ENCODE measurements at regions not wholly inside any gene's neighbourhood (a gene's known extent, or its start where the extent isn't known, plus 50 kb on each side); places are given as distances from the start of the nearest gene placed in this dataset.

- TF ChIP-seq HOXA7 (CRISPR knock-in tag; IDR thresholded peaks at IDR 0.05), result no peak
- no peak for TF ChIP-seq ZC3H11A (IDR thresholded peaks at IDR 0.05)
- no peak for TF ChIP-seq HMGXB4 (CRISPR knock-in tag; IDR thresholded peaks at IDR 0.05; ENCODE audit: borderline replicate concordance)
- TF ChIP-seq, protein P1, sequence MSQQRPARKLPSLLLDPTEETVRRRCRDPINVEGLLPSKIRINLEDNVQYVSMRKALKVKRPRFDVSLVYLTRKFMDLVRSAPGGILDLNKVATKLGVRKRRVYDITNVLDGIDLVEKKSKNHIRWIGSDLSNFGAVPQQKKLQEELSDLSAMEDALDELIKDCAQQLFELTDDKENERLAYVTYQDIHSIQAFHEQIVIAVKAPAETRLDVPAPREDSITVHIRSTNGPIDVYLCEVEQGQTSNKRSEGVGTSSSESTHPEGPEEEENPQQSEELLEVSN (IDR thresholded peaks at IDR 0.05; ENCODE audit: borderline replicate concordance, low read depth), result no peak
- no peak for TF ChIP-seq FOSB (CRISPR knock-in tag; IDR thresholded peaks at IDR 0.05)
- no peak for TF ChIP-seq ESRRA (IDR thresholded peaks at IDR 0.05; ENCODE audit: borderline replicate concordance, low read length)
- TF ChIP-seq HEYL (CRISPR knock-in tag; IDR thresholded peaks at IDR 0.05), result no peak
- TF ChIP-seq RNF2 (IDR thresholded peaks at IDR 0.05; ENCODE audit: borderline replicate concordance, low read depth), result no peak
- TF ChIP-seq, protein P2, sequence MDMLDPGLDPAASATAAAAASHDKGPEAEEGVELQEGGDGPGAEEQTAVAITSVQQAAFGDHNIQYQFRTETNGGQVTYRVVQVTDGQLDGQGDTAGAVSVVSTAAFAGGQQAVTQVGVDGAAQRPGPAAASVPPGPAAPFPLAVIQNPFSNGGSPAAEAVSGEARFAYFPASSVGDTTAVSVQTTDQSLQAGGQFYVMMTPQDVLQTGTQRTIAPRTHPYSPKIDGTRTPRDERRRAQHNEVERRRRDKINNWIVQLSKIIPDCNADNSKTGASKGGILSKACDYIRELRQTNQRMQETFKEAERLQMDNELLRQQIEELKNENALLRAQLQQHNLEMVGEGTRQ (IDR thresholded peaks at IDR 0.05), result no peak
- no peak for TF ChIP-seq CHD2 (IDR thresholded peaks at IDR 0.05; ENCODE audit: low read length, partially characterized antibody)
- no peak for TF ChIP-seq ZFP36 (IDR thresholded peaks at IDR 0.05; ENCODE audit: borderline replicate concordance, partially characterized antibody)
- no peak for TF ChIP-seq NPAS2 (CRISPR knock-in tag; IDR thresholded peaks at IDR 0.05; ENCODE audit: borderline replicate concordance)
- TF ChIP-seq HOXB5 (CRISPR knock-in tag; IDR thresholded peaks at IDR 0.05), result no peak
- TF ChIP-seq BHLHE40 (IDR thresholded peaks at IDR 0.05; ENCODE audit: low read depth, low read length), result no peak
- no peak for TF ChIP-seq EHF (CRISPR knock-in tag; IDR thresholded peaks at IDR 0.05)
- TF ChIP-seq JUNB (IDR thresholded peaks at IDR 0.05), result no peak
- TF ChIP-seq FOSL2 (IDR thresholded peaks at IDR 0.05), result no peak
- TF ChIP-seq FOSL2 (CRISPR knock-in tag; IDR thresholded peaks at IDR 0.05), result no peak
- TF ChIP-seq SMC3 (IDR thresholded peaks at IDR 0.05), result no peak
- TF ChIP-seq, protein P3, sequence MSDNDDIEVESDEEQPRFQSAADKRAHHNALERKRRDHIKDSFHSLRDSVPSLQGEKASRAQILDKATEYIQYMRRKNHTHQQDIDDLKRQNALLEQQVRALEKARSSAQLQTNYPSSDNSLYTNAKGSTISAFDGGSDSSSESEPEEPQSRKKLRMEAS (IDR thresholded peaks at IDR 0.05), result no peak
- no peak for TF ChIP-seq NR3C1 (IDR thresholded peaks at IDR 0.05)
- 25% methylated on average over 1 of the region's 1 CpG for WGBS (ENCODE audit: missing lambda C conversion rate)
- no peak for DNase-seq (ENCODE audit: low read depth in 1 of 2, low spot score in 1 of 2)
- no peak for FAIRE-seq
- CTCF ChIA-PET, result no interaction called here
- no peaks in the 10 kb centered on the region for H3K9me3 ChIP-seq
- POLR2A ChIA-PET, result no interaction called here
- no peak overlapping the region for H3K4me2 ChIP-seq
- no peak overlapping the region for H3K4me3 ChIP-seq
- ATAC-seq, result no peak
- H3K27ac ChIP-seq, result no peak overlapping the region
- H3K4me1 ChIP-seq, result no peaks in the 10 kb centered on the region
Measured at GRCh38 chr13:90329641-90330040, 1017.8 kb upstream of the MIR17HG start.

- ATAC-seq (no peak), DNase-seq (ENCODE audit: low read depth in 1 of 2, low spot score in 1 of 2) (no peak), FAIRE-seq (no peak)
- ChIA-PET CTCF (no interaction called here), POLR2A (no interaction called here)
- Histone ChIP-seq H3K27ac (no peak overlapping the region), H3K4me3 (no peak overlapping the region), H3K4me1 (no peaks in the 10 kb centered on the region), H3K9me3 (no peaks in the 10 kb centered on the region), H3K4me2 (no peak overlapping the region)
- 71% methylated on average over 1 of the region's 1 CpG for WGBS (ENCODE audit: missing lambda C conversion rate)
- no peak for TF ChIP-seq ATOH8 (CRISPR knock-in tag; IDR thresholded peaks at IDR 0.05; ENCODE audit: low read depth)
- TF ChIP-seq JUN (IDR thresholded peaks at IDR 0.05), result no peak
- TF ChIP-seq TP53 (CRISPR knock-in tag; IDR thresholded peaks at IDR 0.05), result no peak
- no peak for TF ChIP-seq NR3C1 (IDR thresholded peaks at IDR 0.05)
- no peak for TF ChIP-seq JUNB (IDR thresholded peaks at IDR 0.05)
- TF ChIP-seq KDM1A (IDR thresholded peaks at IDR 0.05; ENCODE audit: low read depth), result no peak
- TF ChIP-seq ESRRA (IDR thresholded peaks at IDR 0.05; ENCODE audit: borderline replicate concordance, low read length), result no peak
- no peak for TF ChIP-seq ZSCAN20 (CRISPR knock-in tag; IDR thresholded peaks at IDR 0.05)
- TF ChIP-seq MYC (IDR thresholded peaks at IDR 0.05; ENCODE audit: borderline replicate concordance, low read length), result no peak
- TF ChIP-seq RARB (CRISPR knock-in tag; IDR thresholded peaks at IDR 0.05), result no peak
- no peak for TF ChIP-seq FOSL2 (IDR thresholded peaks at IDR 0.05)
- no peak for TF ChIP-seq FOSL2 (CRISPR knock-in tag; IDR thresholded peaks at IDR 0.05)
- no peak for TF ChIP-seq POLR2A (IDR thresholded peaks at IDR 0.05; ENCODE audit: low read length)
- TF ChIP-seq RAD21 (conservative IDR thresholded peaks at IDR 0.05 in 1 of 2, IDR thresholded peaks at IDR 0.05 in 1 of 2), result no peak
- no peak for TF ChIP-seq CEBPB (IDR thresholded peaks at IDR 0.05)
- no peak for TF ChIP-seq FOXS1 (CRISPR knock-in tag; IDR thresholded peaks at IDR 0.05)
- no peak for TF ChIP-seq CHD4 (IDR thresholded peaks at IDR 0.05; ENCODE audit: borderline replicate concordance)
- no peak for TF ChIP-seq HOXB5 (CRISPR knock-in tag; IDR thresholded peaks at IDR 0.05)
- no peak for TF ChIP-seq HOXA7 (CRISPR knock-in tag; IDR thresholded peaks at IDR 0.05)
- TF ChIP-seq EP300 (IDR thresholded peaks at IDR 0.05), result no peak
- no peak for TF ChIP-seq FOSB (CRISPR knock-in tag; IDR thresholded peaks at IDR 0.05)
Measured at GRCh38 chr13:90331974-90332373, 1015.5 kb upstream of the MIR17HG start.
